SK-N-SH (cell line): ENCODE measurements at regions not wholly inside any gene's neighbourhood (a gene's known extent, or its start where the extent isn't known, plus 50 kb on each side); places are given as distances from the start of the nearest gene placed in this dataset.

Experiments used
- CTCF ChIA-PET: fragments of 300-600, 350-600 bp; formaldehyde crosslinking; extraction: SDS; loops from one replicate; lab custom pipeline; 2021; lab: Yijun Ruan, JAX
- POLR2A ChIA-PET: fragments of 350-600 bp; sonication (Branson Sonifier 250); formaldehyde crosslinking; extraction: SDS; loops from one replicate; lab custom pipeline; 2020; ENCODE audit warnings: antibody characterized with exemption, inconsistent platforms; lab: Yijun Ruan, JAX
- DNase-seq: peaks from one replicate; pipeline ENCODE4 v3.0.0; 2012
- H2AFZ ChIP-seq: fragments of 200-600 bp; sonication (generic); 2 replicates; pipeline ENCODE4 v1.8.1; 2016; ENCODE audit warnings: antibody characterized with exemption, mild to moderate bottlenecking, low read depth
- H3F3A ChIP-seq: fragments of 200-600 bp; sonication (generic); replicated peaks from 2 replicates; pipeline ENCODE3; 2016; ENCODE audit warnings: antibody characterized with exemption, mild to moderate bottlenecking; ENCODE audit not compliant: insufficient read depth
- H3K27ac ChIP-seq, 2 experiments: fragments of 200-500 bp in 1 of 2; fragments of 200-600 bp in 1 of 2; sonication (Bioruptor generic) in 1 of 2; sonication (generic), shearing (Covaris generic) in 1 of 2; 2 replicates each; pipeline versions ENCODE4 v1.5.1 to v1.6.1; 2014 to 2016; ENCODE audit warnings: low read depth in 2 of 2, inconsistent platforms in 1 of 2, low read length in 1 of 2, mild to moderate bottlenecking in 1 of 2, mixed read lengths in 1 of 2
- H3K27me3 ChIP-seq: fragments of 200-600 bp; sonication (generic), shearing (Covaris generic); 2 replicates; pipeline ENCODE4 v1.6.1; 2016; ENCODE audit warnings: mixed run types; ENCODE audit not compliant: insufficient read depth
- H3K36me3 ChIP-seq, 2 experiments: fragments of 200-500 bp in 1 of 2; fragments of 200-600 bp in 1 of 2; sonication (Bioruptor generic) in 1 of 2; sonication (generic) in 1 of 2; replicated peaks in 1 of 2; 2 replicates each; pipeline versions ENCODE3 to v1.5.1; 2014 to 2016; ENCODE audit warnings: low read length in 1 of 2, mild to moderate bottlenecking in 1 of 2; ENCODE audit not compliant: insufficient read depth in 2 of 2, control insufficient read depth in 1 of 2
- H3K4me1 ChIP-seq, 2 experiments: fragments of 200-500 bp in 1 of 2; fragments of 200-600 bp in 1 of 2; sonication (Bioruptor generic) in 1 of 2; sonication (generic), shearing (Covaris generic) in 1 of 2; 2 replicates each; pipeline versions ENCODE4 v1.5.1 to v1.6.1; 2014 to 2016; ENCODE audit warnings: low read depth in 1 of 2, low read length in 1 of 2, mixed run types in 1 of 2; ENCODE audit not compliant: insufficient read depth in 2 of 2, control insufficient read depth in 1 of 2
- H3K4me2 ChIP-seq: fragments of 200-600 bp; sonication (generic), shearing (Covaris generic); 2 replicates; pipeline ENCODE4 v1.6.1; 2017; ENCODE audit warnings: mixed run types
- H3K4me3 ChIP-seq, 2 experiments: fragments of 200-500 bp in 1 of 2; fragments of 200-600 bp in 1 of 2; sonication (Bioruptor generic) in 1 of 2; sonication (generic), shearing (Covaris generic) in 1 of 2; 2 replicates each; pipeline versions ENCODE4 v1.5.1 to v1.8.1; 2014 to 2016; ENCODE audit warnings: low read depth in 2 of 2, inconsistent platforms in 1 of 2, low read length in 1 of 2, mild to moderate bottlenecking in 1 of 2, mixed read lengths in 1 of 2, moderate library complexity in 1 of 2
- H3K79me2 ChIP-seq: fragments of 200-600 bp; sonication (generic); 2 replicates; pipeline ENCODE4 v1.8.1; 2017; ENCODE audit warnings: mild to moderate bottlenecking; ENCODE audit not compliant: insufficient read depth
- H3K9ac ChIP-seq: fragments of 200-600 bp; sonication (generic); 2 replicates; pipeline ENCODE4 v1.6.1; 2017; ENCODE audit warnings: mixed run types
- H3K9me2 ChIP-seq: fragments of 200-600 bp; sonication (generic); 2 replicates; pipeline ENCODE4 v1.6.1; 2017; ENCODE audit warnings: mixed run types
- H3K9me3 ChIP-seq: fragments of 200-600 bp; sonication (generic); 2 replicates; pipeline ENCODE4 v1.6.1; 2017; ENCODE audit warnings: mixed run types, mild to moderate bottlenecking, moderate library complexity
- H4K20me1 ChIP-seq: fragments of 200-600 bp; sonication (generic); 2 replicates; pipeline ENCODE4 v1.6.1; 2017; ENCODE audit warnings: mild to moderate bottlenecking, mixed run types; ENCODE audit not compliant: insufficient read depth
- CHD2 ChIP-seq: fragments of 150-350 bp; IDR thresholded peaks from 2 replicates; pipeline ENCODE4 v1.6.1; 2018; ENCODE audit warnings: low read length; ENCODE audit not compliant: partially characterized antibody
- CTCF ChIP-seq: fragments of 200-600 bp; sonication (generic); IDR thresholded peaks from 2 replicates; pipeline ENCODE4 v1.6.1; 2017; ENCODE audit warnings: antibody characterized with exemption, mild to moderate bottlenecking, moderate library complexity
- ELF1 ChIP-seq: IDR thresholded peaks from 2 replicates; pipeline ENCODE4 v1.4.0; 2012
- EP300 ChIP-seq, 2 experiments: IDR thresholded peaks; 2 replicates each; pipeline versions ENCODE4 v1.4.0 to v1.6.1; 2012; ENCODE audit warnings: borderline replicate concordance in 1 of 2, low read depth in 1 of 2, low read length in 1 of 2
- EZH2phosphoT487 ChIP-seq: fragments of 200-600 bp; sonication (generic); IDR thresholded peaks from 2 replicates; pipeline ENCODE4 v1.6.1; 2017; ENCODE audit warnings: low read depth, mixed run types, mild to moderate bottlenecking, antibody characterized with exemption, moderate library complexity, borderline replicate concordance
- FOXJ3 ChIP-seq: sonication (generic); formaldehyde crosslinking; IDR thresholded peaks from 2 replicates; pipeline ENCODE4 v1.5.1; 2020; ENCODE audit warnings: mild to moderate bottlenecking, missing genetic modification reagents
- IRF3 ChIP-seq: fragments of 150-350 bp; IDR thresholded peaks from 2 replicates; pipeline ENCODE4 v1.6.1; 2016; ENCODE audit warnings: mild to moderate bottlenecking, low read depth, low read length
- JUND ChIP-seq: IDR thresholded peaks from 2 replicates; pipeline ENCODE4 v1.4.0; 2012
- MEF2A ChIP-seq: IDR thresholded peaks from 2 replicates; pipeline ENCODE4 v1.4.0; 2012; ENCODE audit warnings: low read depth, borderline replicate concordance
- NFIC ChIP-seq: IDR thresholded peaks from 2 replicates; pipeline ENCODE4 v1.4.0; 2012; ENCODE audit warnings: borderline replicate concordance
- NRF1 ChIP-seq: IDR thresholded peaks from 2 replicates; pipeline ENCODE4 v1.6.1; 2012; ENCODE audit warnings: low read depth, mild to moderate bottlenecking, low read length
- POLR2AphosphoS5 ChIP-seq: IDR thresholded peaks from 2 replicates; pipeline ENCODE4 v1.6.1; 2012; ENCODE audit warnings: low read depth, low read length
- TEAD4 ChIP-seq: IDR thresholded peaks from 2 replicates; pipeline ENCODE4 v1.4.0; 2012; ENCODE audit warnings: mild to moderate bottlenecking, borderline replicate concordance; ENCODE audit not compliant: insufficient read depth
- USF2 ChIP-seq: fragments of 150-350 bp; IDR thresholded peaks from 2 replicates; pipeline ENCODE4 v1.6.1; 2017; ENCODE audit warnings: antibody characterized with exemption, low read length, low read depth, borderline replicate concordance
- ZBTB33 ChIP-seq: IDR thresholded peaks from 2 replicates; pipeline ENCODE4 v1.4.0; 2012; ENCODE audit warnings: low read depth, borderline replicate concordance
- WGBS: methylation state at CpG from one replicate; pipeline ENCODE4 v1.1.6; 2017; ENCODE audit warnings: low lambda C conversion rate; 5-methylcytosine and 5-hydroxymethylcytosine counted together

GRCh38 chr21:28703861-28704260 lies 288.8 kb downstream of the LTN1 start:
- no peaks in the 10 kb centered on the region for H3K36me3 ChIP-seq
- TF ChIP-seq EP300 (IDR thresholded peaks at IDR 0.05; ENCODE audit: borderline replicate concordance in 1 of 2, low read depth in 1 of 2, low read length in 1 of 2) (no peak), TEAD4 (no peak), IRF3 (no peak), EZH2phosphoT487 (no peak), NRF1 (no peak), MEF2A (no peak), NFIC (no peak), ELF1 (no peak), POLR2AphosphoS5 (no peak), CHD2 (no peak), CTCF (no peak), JUND (no peak), USF2 (no peak), FOXJ3 (CRISPR knock-in tag) (no peak), ZBTB33 (no peak)
- WGBS, result 53% methylated on average over 2 of the region's 2 CpGs
- no peaks in the 10 kb centered on the region for H3F3A ChIP-seq
- H2AFZ ChIP-seq, result no peak overlapping the region
- no peaks in the 10 kb centered on the region for H3K4me1 ChIP-seq
- ChIA-PET CTCF (no interaction called here), POLR2A (no interaction called here)
- H3K9me2 ChIP-seq, result no peaks in the 10 kb centered on the region
- no peaks in the 10 kb centered on the region for H4K20me1 ChIP-seq
- H3K27ac ChIP-seq, result no peak overlapping the region
- no peaks in the 10 kb centered on the region for H3K27me3 ChIP-seq
- no peaks in the 10 kb centered on the region for H3K79me2 ChIP-seq
- peaks cover 5% of the 10 kb centered on the region for H3K9me3 ChIP-seq
- H3K4me2 ChIP-seq, result no peak overlapping the region
- DNase-seq, result no peak
- no peak overlapping the region for H3K9ac ChIP-seq
- H3K4me3 ChIP-seq, result no peak overlapping the region
